ENCODE measurements at regions not wholly inside any gene's neighbourhood (a gene's known extent, or its start where the extent isn't known, plus 50 kb on each side); places are given as distances from the start of the nearest gene placed in this dataset.

DNA sequence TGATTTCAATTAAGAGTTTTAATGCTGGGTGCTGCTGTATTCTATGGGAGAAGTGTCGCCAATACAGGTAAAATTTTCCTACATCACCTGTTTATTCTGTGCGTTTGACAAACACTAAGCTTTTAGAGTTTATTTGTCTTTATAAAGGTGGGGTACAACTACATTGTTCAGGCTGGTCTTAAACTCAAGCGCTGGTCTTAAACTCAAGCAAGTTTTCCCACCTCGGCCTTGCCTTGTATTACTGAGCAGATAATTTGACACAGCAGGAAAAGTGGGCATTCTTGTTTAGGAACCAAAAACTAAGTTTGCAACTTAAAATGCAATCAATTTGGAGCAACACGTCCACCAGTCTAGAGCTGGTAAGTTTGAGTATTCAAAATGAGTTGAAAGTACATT, 112.9 kb upstream of the BTN3A2 start:
- Histone ChIP-seq H3K79me2 (ENCODE audit: insufficient read depth, low read length) (peaks cover 23% of the 10 kb centered on the region), H3K9ac (ENCODE audit: low read depth, low read length, poor library complexity, severe bottlenecking) (peak overlapping the region; percentile 99), H2AFZ (ENCODE audit: low read length) (no peak overlapping the region), H4K20me1 (ENCODE audit: insufficient read depth, low read length, poor library complexity, severe bottlenecking) (peaks cover 12% of the 10 kb centered on the region), H3K9me2 (replicated peaks; ENCODE audit: low read depth, low read length) (no peaks in the 10 kb centered on the region), H3K4me2 (ENCODE audit: low read depth, low read length, poor library complexity, severe bottlenecking) (peak overlapping the region; percentile 95), H3F3A (ENCODE audit: low read depth) (peaks cover 7% of the 10 kb centered on the region; the same call in 1 of the 2 replicates), H3K4me3 (ENCODE audit: low read length, poor library complexity, severe bottlenecking) (peak overlapping the region; percentile 85), H3K4me1 (ENCODE audit: insufficient read depth, low read length, poor library complexity, severe bottlenecking) (peaks cover 36% of the 10 kb centered on the region), H3K9me3 (ENCODE audit: insufficient read depth, low read depth, low read length) (no peaks in the 10 kb centered on the region), H3K36me3 (ENCODE audit: insufficient read depth, low read length) (no peaks in the 10 kb centered on the region), H3K27me3 (ENCODE audit: insufficient read depth, low read length, poor library complexity, severe bottlenecking) (no peaks in the 10 kb centered on the region)
- TF ChIP-seq, protein P1, sequence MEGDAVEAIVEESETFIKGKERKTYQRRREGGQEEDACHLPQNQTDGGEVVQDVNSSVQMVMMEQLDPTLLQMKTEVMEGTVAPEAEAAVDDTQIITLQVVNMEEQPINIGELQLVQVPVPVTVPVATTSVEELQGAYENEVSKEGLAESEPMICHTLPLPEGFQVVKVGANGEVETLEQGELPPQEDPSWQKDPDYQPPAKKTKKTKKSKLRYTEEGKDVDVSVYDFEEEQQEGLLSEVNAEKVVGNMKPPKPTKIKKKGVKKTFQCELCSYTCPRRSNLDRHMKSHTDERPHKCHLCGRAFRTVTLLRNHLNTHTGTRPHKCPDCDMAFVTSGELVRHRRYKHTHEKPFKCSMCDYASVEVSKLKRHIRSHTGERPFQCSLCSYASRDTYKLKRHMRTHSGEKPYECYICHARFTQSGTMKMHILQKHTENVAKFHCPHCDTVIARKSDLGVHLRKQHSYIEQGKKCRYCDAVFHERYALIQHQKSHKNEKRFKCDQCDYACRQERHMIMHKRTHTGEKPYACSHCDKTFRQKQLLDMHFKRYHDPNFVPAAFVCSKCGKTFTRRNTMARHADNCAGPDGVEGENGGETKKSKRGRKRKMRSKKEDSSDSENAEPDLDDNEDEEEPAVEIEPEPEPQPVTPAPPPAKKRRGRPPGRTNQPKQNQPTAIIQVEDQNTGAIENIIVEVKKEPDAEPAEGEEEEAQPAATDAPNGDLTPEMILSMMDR (conservative IDR thresholded peaks at IDR 0.05; ENCODE audit: low read length): no peak
- TF ChIP-seq EZH2phosphoT487 (IDR thresholded peaks at IDR 0.05; ENCODE audit: borderline replicate concordance): no peak

DNA sequence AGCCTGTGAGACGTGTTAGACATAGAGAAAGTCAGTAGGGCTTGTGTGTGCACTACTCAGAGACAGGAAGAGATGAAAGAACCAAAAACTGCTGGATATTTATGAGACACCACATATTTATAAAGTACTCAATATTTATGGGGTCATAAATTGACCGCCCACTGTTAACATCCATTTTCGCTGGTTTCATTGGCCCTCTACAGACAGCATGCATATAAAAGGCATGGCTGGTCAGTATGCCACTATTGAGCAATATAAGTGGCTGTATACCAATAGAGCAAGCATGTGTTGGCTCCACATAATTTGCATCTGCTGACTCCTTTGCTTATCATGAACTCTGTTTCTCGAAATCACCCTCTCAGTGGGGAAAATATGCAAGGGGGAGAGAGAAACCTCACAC, 110.3 kb upstream of the BTN3A2 start:
- Histone ChIP-seq H3K9ac (ENCODE audit: low read depth, low read length, poor library complexity, severe bottlenecking) (peak overlapping the region; percentile 33), H3K9me2 (replicated peaks; ENCODE audit: low read depth, low read length) (no peaks in the 10 kb centered on the region), H3K4me3 (ENCODE audit: low read length, poor library complexity, severe bottlenecking) (peak overlapping the region; percentile 27), H3K27me3 (ENCODE audit: insufficient read depth, low read length, poor library complexity, severe bottlenecking) (no peaks in the 10 kb centered on the region), H3F3A (ENCODE audit: low read depth) (peaks cover 7% of the 10 kb centered on the region; the same call in 1 of the 2 replicates), H3K4me2 (ENCODE audit: low read depth, low read length, poor library complexity, severe bottlenecking) (peak overlapping the region; percentile 29), H3K79me2 (ENCODE audit: insufficient read depth, low read length) (peaks cover 23% of the 10 kb centered on the region), H3K9me3 (ENCODE audit: insufficient read depth, low read depth, low read length) (no peaks in the 10 kb centered on the region), H4K20me1 (ENCODE audit: insufficient read depth, low read length, poor library complexity, severe bottlenecking) (peaks cover 12% of the 10 kb centered on the region), H3K36me3 (ENCODE audit: insufficient read depth, low read length) (no peaks in the 10 kb centered on the region), H3K4me1 (ENCODE audit: insufficient read depth, low read length, poor library complexity, severe bottlenecking) (peaks cover 28% of the 10 kb centered on the region), H2AFZ (ENCODE audit: low read length) (no peak overlapping the region)
- no peak for TF ChIP-seq EZH2phosphoT487 (IDR thresholded peaks at IDR 0.05; ENCODE audit: borderline replicate concordance)
- TF ChIP-seq, protein P1 (conservative IDR thresholded peaks at IDR 0.05; ENCODE audit: low read length): no peak

DNA sequence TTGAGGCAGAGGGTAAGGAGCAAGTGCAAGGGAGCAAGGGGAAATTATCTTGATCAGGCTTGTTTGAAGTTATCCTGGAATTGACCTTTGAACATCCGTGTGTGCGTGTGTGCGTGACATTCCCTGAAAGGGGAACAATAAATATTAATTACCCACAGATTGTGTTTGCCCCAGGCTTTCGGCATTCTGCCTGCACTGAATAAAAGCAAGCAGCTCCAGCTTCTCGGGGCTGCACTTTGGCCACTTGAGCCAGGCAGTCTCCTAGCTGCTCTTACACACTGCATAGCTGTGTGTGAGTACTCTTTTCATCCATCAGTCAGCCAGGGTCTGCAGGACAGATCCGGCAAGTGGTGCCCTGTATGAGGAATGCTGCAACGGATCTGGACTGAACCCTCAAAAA, 107.7 kb upstream of the BTN3A2 start:
- Histone ChIP-seq H3K27me3 (ENCODE audit: insufficient read depth, low read length, poor library complexity, severe bottlenecking) (no peaks in the 10 kb centered on the region), H3K9me3 (ENCODE audit: insufficient read depth, low read depth, low read length) (no peaks in the 10 kb centered on the region), H3K79me2 (ENCODE audit: insufficient read depth, low read length) (peaks cover 15% of the 10 kb centered on the region), H3K9me2 (replicated peaks; ENCODE audit: low read depth, low read length) (no peaks in the 10 kb centered on the region), H3K4me1 (ENCODE audit: insufficient read depth, low read length, poor library complexity, severe bottlenecking) (peaks cover 21% of the 10 kb centered on the region), H3K4me2 (ENCODE audit: low read depth, low read length, poor library complexity, severe bottlenecking) (no peak overlapping the region), H4K20me1 (ENCODE audit: insufficient read depth, low read length, poor library complexity, severe bottlenecking) (peaks cover 7% of the 10 kb centered on the region), H2AFZ (ENCODE audit: low read length) (no peak overlapping the region), H3K9ac (ENCODE audit: low read depth, low read length, poor library complexity, severe bottlenecking) (no peak overlapping the region), H3K36me3 (ENCODE audit: insufficient read depth, low read length) (no peaks in the 10 kb centered on the region), H3K4me3 (ENCODE audit: low read length, poor library complexity, severe bottlenecking) (no peak overlapping the region), H3F3A (ENCODE audit: low read depth) (peaks cover 7% of the 10 kb centered on the region; the same call in 1 of the 2 replicates)
- TF ChIP-seq, protein P1 (conservative IDR thresholded peaks at IDR 0.05; ENCODE audit: low read length): no peak
- no peak for TF ChIP-seq EZH2phosphoT487 (IDR thresholded peaks at IDR 0.05; ENCODE audit: borderline replicate concordance)
